GM23338 (cell line): ENCODE measurements at regions not wholly inside any gene's neighbourhood (a gene's known extent, or its start where the extent isn't known, plus 50 kb on each side); places are given as distances from the start of the nearest gene placed in this dataset.

ENCODE experiments used
- ATAC-seq: fragments of 200-7000 bp; cut with Tn5 transposase; 3 replicates; pipeline ENCODE4 v1.9.1; 2020
- DNase-seq: peaks from one replicate; pipeline ENCODE4 v3.0.0-alpha.2; 2015; ENCODE audit warnings: low spot score
- H2AFZ ChIP-seq: fragments of 200-600 bp; sonication (generic); 2 replicates; pipeline ENCODE4 v1.8.0; 2016; ENCODE audit warnings: antibody characterized with exemption, mild to moderate bottlenecking, moderate library complexity
- H3F3A ChIP-seq: fragments of 200-600 bp; sonication (generic); replicated peaks from 2 replicates; pipeline ENCODE4 v1.8.0; 2017; ENCODE audit warnings: antibody characterized with exemption, mixed run types, low read depth
- H3K27ac ChIP-seq: fragments of 200-600 bp; sonication (generic); 2 replicates; pipeline ENCODE4 v1.6.1; 2016; ENCODE audit warnings: low read depth
- H3K27me3 ChIP-seq: fragments of 200-600 bp; sonication (generic); 2 replicates; pipeline ENCODE4 v1.8.0; 2016; ENCODE audit warnings: mild to moderate bottlenecking, mixed run types, moderate library complexity; ENCODE audit not compliant: insufficient read depth
- H3K36me3 ChIP-seq: fragments of 200-600 bp; sonication (generic); 2 replicates; pipeline ENCODE4 v1.8.0; 2016; ENCODE audit warnings: mild to moderate bottlenecking; ENCODE audit not compliant: insufficient read depth
- H3K4me1 ChIP-seq: fragments of 200-600 bp; sonication (generic); 2 replicates; pipeline ENCODE4 v1.8.0; 2016; ENCODE audit warnings: mild to moderate bottlenecking, moderate library complexity; ENCODE audit not compliant: insufficient read depth
- H3K4me2 ChIP-seq: fragments of 200-600 bp; sonication (generic); 2 replicates; pipeline ENCODE4 v1.7.1; 2017; ENCODE audit warnings: mixed run types
- H3K4me3 ChIP-seq: fragments of 200-600 bp; sonication (generic); 2 replicates; pipeline ENCODE4 v1.6.1; 2016; ENCODE audit warnings: mixed run types
- H3K79me2 ChIP-seq: fragments of 200-600 bp; sonication (generic); replicated peaks from 2 replicates; pipeline ENCODE4 v1.8.0; 2017; ENCODE audit warnings: mild to moderate bottlenecking; ENCODE audit not compliant: insufficient read depth
- H3K9me2 ChIP-seq: fragments of 200-600 bp; sonication (generic); 2 replicates; pipeline ENCODE4 v1.8.0; 2017; ENCODE audit not compliant: insufficient read depth
- H4K20me1 ChIP-seq: fragments of 200-600 bp; sonication (generic); replicated peaks from 2 replicates; pipeline ENCODE4 v1.8.0; 2017; ENCODE audit warnings: mild to moderate bottlenecking; ENCODE audit not compliant: insufficient read depth
- H3K27ac Mint-ChIP-seq: 2 replicates; pipeline ENCODE4 v1.8.0; 2020; ENCODE audit warnings: inconsistent platforms, mild to moderate bottlenecking, moderate library complexity, mixed read lengths
- H3K27me3 Mint-ChIP-seq: 3 replicates; pipeline ENCODE4 v1.8.0; 2022; ENCODE audit warnings: low read depth, mild to moderate bottlenecking, moderate library complexity, mixed read lengths, inconsistent platforms; ENCODE audit not compliant: insufficient read depth, poor library complexity
- H3K36me3 Mint-ChIP-seq: 3 replicates; pipeline ENCODE4 v1.8.0; 2021; ENCODE audit warnings: low read depth, mild to moderate bottlenecking, inconsistent platforms, moderate library complexity, mixed read lengths
- H3K4me1 Mint-ChIP-seq: 3 replicates; pipeline ENCODE4 v1.8.0; 2020; ENCODE audit warnings: mild to moderate bottlenecking, inconsistent platforms, mixed read lengths
- H3K4me3 Mint-ChIP-seq: 3 replicates; pipeline ENCODE4 v1.8.0; 2021; ENCODE audit warnings: moderate library complexity, mild to moderate bottlenecking, inconsistent platforms, mixed read lengths
- H3K9me3 Mint-ChIP-seq: 3 replicates; pipeline ENCODE4 v1.8.0; 2020; ENCODE audit warnings: moderate library complexity, mild to moderate bottlenecking, inconsistent platforms, mixed read lengths
- CREB1 ChIP-seq: fragments of 250-450 bp; sonication (Bioruptor Pico); IDR thresholded peaks from 2 replicates; pipeline ENCODE4 v1.5.0; 2020; ENCODE audit warnings: low read depth, mild to moderate bottlenecking, moderate library complexity
- CTCF ChIP-seq, 2 experiments: fragments of 200-600 bp in 1 of 2; sonication (generic) in 1 of 2; conservative IDR thresholded peaks; 2 replicates each; pipeline versions ENCODE4 v1.5.1 to v1.6.1; 2016 to 2017; ENCODE audit warnings: antibody characterized with exemption in 2 of 2, low read depth in 2 of 2, mild to moderate bottlenecking in 2 of 2, moderate library complexity in 1 of 2
- EZH2 ChIP-seq: fragments of 200-600 bp; sonication (generic); IDR thresholded peaks from one replicate; pipeline ENCODE4 v1.8.0; 2017; ENCODE audit warnings: antibody characterized with exemption, mild to moderate bottlenecking, low read depth; ENCODE audit not compliant: unreplicated experiment
- EZH2phosphoT487 ChIP-seq: fragments of 200-600 bp; sonication (generic); IDR thresholded peaks from one replicate; pipeline ENCODE4 v1.8.1; 2018; ENCODE audit warnings: antibody characterized with exemption; ENCODE audit not compliant: unreplicated experiment
- JUNB ChIP-seq: IDR thresholded peaks from one replicate; pipeline ENCODE4 v1.6.1; 2016; ENCODE audit warnings: antibody characterized with exemption; ENCODE audit not compliant: unreplicated experiment
- NANOG ChIP-seq: IDR thresholded peaks from 2 replicates; pipeline ENCODE4 v1.6.1; 2016; ENCODE audit warnings: antibody characterized with exemption, borderline replicate concordance
- POLR2AphosphoS5 ChIP-seq: IDR thresholded peaks from 2 replicates; pipeline ENCODE4 v1.6.1; 2016; ENCODE audit warnings: antibody characterized with exemption, low read depth
- STAT1 ChIP-seq: IDR thresholded peaks from one replicate; pipeline ENCODE4 v1.6.1; 2016; ENCODE audit warnings: antibody characterized with exemption; ENCODE audit not compliant: unreplicated experiment
- ZNF114 ChIP-seq: fragments of 250-450 bp; sonication (Bioruptor Pico); IDR thresholded peaks from 2 replicates; pipeline ENCODE4 v1.5.0; 2020; ENCODE audit warnings: mild to moderate bottlenecking, moderate library complexity
- ZNF331 ChIP-seq: fragments of 250-450 bp; sonication (Bioruptor Pico); IDR thresholded peaks from 2 replicates; pipeline ENCODE4 v1.5.0; 2020; ENCODE audit warnings: low read depth, mild to moderate bottlenecking, moderate library complexity
- ZNF462 ChIP-seq: fragments of 250-450 bp; sonication (Bioruptor Pico); IDR thresholded peaks from 2 replicates; pipeline ENCODE4 v1.5.0; 2020; ENCODE audit warnings: mild to moderate bottlenecking, moderate library complexity
- TF ChIP-seq, protein P1 (sequence below): IDR thresholded peaks from 2 replicates; pipeline ENCODE4 v1.6.1; 2016; ENCODE audit warnings: antibody characterized with exemption
- TF ChIP-seq, protein P2 (sequence below): IDR thresholded peaks from one replicate; pipeline ENCODE4 v1.6.1; 2018; ENCODE audit warnings: antibody characterized with exemption; ENCODE audit not compliant: unreplicated experiment

DNA sequence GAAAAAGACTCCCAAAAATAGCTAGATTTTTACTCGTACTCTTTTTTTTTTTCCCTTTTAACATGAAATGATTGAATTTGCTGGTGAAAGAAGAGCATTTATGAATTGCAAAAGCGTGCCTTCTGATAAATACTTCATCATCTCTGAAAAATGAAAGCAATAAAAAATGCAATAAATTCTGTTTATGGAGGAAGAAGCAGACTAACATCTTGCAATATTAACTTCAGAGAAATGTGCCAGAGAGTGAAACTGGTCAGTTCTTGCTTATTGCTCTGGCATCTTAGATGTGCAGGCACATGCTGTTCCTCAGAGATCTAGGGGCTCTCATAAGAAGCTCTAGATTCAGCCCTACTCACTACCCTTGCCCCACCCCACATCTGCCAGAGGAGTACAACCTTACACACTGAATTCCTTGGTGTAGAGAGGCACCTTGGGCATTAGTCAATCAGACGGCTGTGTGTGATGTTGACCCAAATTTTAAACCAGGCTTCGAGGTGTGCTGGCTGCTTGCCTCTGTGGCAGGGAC is 891.1 kb upstream of the GHITM start:
- Histone ChIP-seq H3K27me3 (no peaks in the 10 kb centered on the region), H3K9me2 (no peaks in the 10 kb centered on the region), H3K4me3 (no peak overlapping the region), H3K4me1 (no peaks in the 10 kb centered on the region), H3K4me2 (no peak overlapping the region), H3K79me2 (no peaks in the 10 kb centered on the region), H2AFZ (no peak overlapping the region), H3K36me3 (peaks cover 3% of the 10 kb centered on the region; the same call in 1 of the 2 replicates), H4K20me1 (no peaks in the 10 kb centered on the region), H3F3A (no peaks in the 10 kb centered on the region), H3K27ac (no peak overlapping the region)
- TF ChIP-seq STAT1: no peak
- TF ChIP-seq NANOG: no peak
- TF ChIP-seq CREB1 (CRISPR knock-in tag): no peak
- no peak for TF ChIP-seq ZNF114 (CRISPR knock-in tag)
- TF ChIP-seq CTCF (conservative IDR thresholded peaks at IDR 0.05; ENCODE audit: low read depth in 2 of 2): no peak
- TF ChIP-seq, protein P1, sequence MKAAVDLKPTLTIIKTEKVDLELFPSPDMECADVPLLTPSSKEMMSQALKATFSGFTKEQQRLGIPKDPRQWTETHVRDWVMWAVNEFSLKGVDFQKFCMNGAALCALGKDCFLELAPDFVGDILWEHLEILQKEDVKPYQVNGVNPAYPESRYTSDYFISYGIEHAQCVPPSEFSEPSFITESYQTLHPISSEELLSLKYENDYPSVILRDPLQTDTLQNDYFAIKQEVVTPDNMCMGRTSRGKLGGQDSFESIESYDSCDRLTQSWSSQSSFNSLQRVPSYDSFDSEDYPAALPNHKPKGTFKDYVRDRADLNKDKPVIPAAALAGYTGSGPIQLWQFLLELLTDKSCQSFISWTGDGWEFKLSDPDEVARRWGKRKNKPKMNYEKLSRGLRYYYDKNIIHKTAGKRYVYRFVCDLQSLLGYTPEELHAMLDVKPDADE: no peak
- TF ChIP-seq JUNB: no peak
- no peak for TF ChIP-seq EZH2phosphoT487
- no peak for TF ChIP-seq ZNF331 (CRISPR knock-in tag)
- no peak for TF ChIP-seq EZH2
- TF ChIP-seq, protein P2, sequence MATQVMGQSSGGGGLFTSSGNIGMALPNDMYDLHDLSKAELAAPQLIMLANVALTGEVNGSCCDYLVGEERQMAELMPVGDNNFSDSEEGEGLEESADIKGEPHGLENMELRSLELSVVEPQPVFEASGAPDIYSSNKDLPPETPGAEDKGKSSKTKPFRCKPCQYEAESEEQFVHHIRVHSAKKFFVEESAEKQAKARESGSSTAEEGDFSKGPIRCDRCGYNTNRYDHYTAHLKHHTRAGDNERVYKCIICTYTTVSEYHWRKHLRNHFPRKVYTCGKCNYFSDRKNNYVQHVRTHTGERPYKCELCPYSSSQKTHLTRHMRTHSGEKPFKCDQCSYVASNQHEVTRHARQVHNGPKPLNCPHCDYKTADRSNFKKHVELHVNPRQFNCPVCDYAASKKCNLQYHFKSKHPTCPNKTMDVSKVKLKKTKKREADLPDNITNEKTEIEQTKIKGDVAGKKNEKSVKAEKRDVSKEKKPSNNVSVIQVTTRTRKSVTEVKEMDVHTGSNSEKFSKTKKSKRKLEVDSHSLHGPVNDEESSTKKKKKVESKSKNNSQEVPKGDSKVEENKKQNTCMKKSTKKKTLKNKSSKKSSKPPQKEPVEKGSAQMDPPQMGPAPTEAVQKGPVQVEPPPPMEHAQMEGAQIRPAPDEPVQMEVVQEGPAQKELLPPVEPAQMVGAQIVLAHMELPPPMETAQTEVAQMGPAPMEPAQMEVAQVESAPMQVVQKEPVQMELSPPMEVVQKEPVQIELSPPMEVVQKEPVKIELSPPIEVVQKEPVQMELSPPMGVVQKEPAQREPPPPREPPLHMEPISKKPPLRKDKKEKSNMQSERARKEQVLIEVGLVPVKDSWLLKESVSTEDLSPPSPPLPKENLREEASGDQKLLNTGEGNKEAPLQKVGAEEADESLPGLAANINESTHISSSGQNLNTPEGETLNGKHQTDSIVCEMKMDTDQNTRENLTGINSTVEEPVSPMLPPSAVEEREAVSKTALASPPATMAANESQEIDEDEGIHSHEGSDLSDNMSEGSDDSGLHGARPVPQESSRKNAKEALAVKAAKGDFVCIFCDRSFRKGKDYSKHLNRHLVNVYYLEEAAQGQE: no peak
- TF ChIP-seq POLR2AphosphoS5: no peak
- no peak for TF ChIP-seq ZNF462 (CRISPR knock-in tag)
- Mint-ChIP-seq H3K4me1 (no peaks in the 10 kb centered on the region), H3K9me3 (peaks cover 14% of the 10 kb centered on the region), H3K4me3 (no peak overlapping the region), H3K36me3 (peaks cover 2% of the 10 kb centered on the region; the same call in 2 of the 3 replicates), H3K27ac (no peak overlapping the region), H3K27me3 (no peaks in the 10 kb centered on the region)
- ATAC-seq (no peak), DNase-seq (no peak)
